Stimulated activated CD4-positive, alpha-beta T cell treated with anti-CD3 and anti-CD28 coated beads, Interleukin-15, amount 100 ng/mL, for 1 hour (primary cell): ENCODE measurements at regions not wholly inside any gene's neighbourhood (a gene's known extent, or its start where the extent isn't known, plus 50 kb on each side); places are given as distances from the start of the nearest gene placed in this dataset.

ENCODE experiments used
- DNase-seq, 2 donors: peaks; one replicate each; pipeline ENCODE4 v3.0.0-alpha.2; 2020; ENCODE audit warnings: low read depth in 1 of 2, low spot score in 1 of 2

DNA sequence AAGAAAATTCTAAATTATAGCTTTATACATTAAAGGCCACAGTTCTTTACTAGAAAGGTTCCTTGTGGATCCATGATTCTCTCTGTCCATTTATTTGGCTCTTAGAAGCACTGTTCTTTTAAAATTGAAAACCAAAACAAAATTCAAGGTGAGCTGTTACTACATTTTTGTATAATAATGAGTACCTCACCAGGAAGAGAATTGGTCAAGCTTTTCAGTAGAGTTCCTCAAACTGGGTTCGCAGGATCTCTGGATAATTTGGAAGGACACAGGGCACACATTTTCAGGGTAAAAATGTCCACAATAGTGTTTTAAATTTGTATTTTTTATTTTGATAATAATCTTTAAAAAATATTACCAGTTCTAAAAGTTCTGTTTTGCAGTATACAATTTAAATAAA is 93.0 kb downstream of the PPP1R3A start:
- DNase-seq: no peak

DNA sequence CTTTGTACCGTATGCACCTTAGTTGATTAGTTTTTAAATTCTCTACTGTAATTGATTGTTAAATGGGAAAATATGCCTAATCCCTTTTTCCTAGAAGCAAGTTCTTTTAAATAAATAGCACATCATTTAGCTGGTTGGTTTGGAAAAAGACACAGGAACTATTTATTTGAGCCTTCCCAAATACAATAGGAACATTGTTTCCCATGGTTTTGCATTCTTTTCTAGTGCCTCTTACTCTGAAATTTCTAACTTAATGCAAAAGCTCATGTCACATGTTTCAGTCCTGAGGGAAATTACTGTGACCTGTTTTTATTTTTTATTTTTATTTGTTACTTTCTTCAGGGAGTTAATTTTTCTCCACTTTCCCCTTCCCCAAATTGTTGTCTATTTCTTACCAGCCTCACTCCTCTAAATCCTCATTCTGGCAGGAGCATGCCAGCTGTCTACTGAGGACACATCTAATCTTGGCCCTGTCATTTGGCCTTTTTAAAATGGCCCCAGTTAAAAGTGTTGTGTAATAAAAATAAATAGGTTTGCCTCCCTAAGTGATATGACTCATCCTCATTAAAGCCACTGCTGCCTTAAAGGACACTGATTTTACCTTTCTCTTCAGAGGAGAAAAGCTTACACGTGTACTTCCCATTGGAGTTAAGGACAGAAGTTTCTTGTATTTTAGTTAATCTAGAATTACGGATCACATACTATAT is 94.5 kb downstream of the PPP1R3A start:
- DNase-seq: no peak

DNA sequence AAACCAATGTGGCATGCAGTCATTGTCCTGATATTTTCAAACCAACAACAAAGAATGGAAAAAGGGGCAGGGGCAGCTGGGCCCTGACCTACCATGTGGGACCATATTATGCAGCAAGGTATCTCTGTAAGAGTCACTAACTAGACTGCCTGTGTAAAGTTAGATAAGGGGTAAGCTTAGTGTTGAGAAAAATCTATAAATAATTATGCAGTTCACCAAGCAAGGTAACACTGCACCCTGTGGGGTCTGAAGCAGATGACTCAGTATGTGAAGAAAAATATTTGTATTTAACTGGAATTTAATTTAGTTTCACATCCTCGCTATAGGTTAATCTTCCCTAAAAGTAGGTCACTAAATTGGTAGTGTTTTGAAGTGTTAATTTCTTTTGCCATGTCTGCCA is 99.3 kb downstream of the PPP1R3A start:
- no peak for DNase-seq

DNA sequence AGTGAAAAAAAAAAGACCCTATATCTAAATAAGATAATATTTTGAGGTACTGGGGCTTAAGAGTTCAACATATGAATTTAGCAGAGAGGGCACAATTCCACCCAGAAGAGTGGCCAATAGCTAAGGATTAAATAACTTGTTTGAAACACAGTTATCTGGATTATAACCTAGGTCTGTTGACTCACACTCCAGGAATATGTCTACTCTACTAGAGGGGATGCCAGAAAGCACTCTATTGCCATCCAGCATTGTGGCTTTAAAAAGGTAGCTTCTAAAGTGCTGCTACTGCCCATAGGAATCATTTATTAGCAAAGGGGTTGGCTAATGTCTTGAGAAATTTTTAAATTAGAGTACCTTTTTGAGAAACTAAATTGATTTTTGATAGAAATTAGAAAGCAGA is 102.2 kb downstream of the PPP1R3A start:
- no peak for DNase-seq

DNA sequence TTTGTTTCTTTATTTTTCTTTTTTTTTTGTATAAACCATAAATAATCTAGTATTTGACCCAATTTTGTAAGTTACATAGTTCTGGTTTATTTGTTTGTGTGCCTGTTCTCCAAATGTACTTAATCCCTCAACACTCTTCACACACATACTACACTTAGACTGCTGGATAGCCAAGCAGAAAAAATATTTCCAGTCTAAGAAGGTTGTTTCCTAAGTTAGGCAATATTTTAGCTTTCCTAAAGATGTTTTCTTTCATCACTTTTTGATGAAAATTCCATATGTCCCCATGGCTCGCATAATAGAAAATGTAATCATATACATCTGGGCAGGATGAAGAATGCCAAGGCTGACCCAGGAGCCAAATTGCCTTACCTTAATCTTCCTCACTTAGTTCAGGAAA is 105.3 kb downstream of the PPP1R3A start:
- no peak for DNase-seq

DNA sequence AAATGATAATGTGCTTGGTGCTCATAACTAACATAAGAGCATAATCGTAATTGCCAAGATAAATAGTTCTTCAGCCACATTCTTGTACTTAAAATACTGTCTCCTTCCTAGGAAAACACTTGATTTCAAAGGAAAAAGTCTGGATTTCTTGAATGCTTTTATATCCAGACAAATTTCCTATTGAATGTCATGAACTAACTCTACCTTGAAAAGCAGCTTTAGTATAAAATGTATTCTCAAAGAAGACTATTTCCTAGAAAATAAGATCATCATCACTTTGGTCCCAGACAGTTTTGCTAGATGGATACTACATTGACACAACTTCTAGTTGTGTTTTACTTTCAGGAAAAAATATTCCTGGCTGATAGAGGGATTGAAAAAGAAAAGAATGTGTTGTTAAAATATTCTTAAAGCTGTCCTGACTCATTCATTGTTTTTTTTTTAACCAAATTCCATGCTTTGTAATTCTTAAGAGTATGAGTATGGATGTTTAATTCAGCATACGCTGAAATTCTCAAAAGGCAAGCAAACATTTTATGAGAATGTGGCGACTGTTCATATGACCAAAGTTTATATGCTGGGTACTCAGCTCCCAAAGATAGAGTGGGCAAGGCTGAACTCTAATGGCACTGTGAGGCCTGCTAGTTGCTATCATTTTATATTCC is 106.1 kb downstream of the PPP1R3A start:
- no peak for DNase-seq

DNA sequence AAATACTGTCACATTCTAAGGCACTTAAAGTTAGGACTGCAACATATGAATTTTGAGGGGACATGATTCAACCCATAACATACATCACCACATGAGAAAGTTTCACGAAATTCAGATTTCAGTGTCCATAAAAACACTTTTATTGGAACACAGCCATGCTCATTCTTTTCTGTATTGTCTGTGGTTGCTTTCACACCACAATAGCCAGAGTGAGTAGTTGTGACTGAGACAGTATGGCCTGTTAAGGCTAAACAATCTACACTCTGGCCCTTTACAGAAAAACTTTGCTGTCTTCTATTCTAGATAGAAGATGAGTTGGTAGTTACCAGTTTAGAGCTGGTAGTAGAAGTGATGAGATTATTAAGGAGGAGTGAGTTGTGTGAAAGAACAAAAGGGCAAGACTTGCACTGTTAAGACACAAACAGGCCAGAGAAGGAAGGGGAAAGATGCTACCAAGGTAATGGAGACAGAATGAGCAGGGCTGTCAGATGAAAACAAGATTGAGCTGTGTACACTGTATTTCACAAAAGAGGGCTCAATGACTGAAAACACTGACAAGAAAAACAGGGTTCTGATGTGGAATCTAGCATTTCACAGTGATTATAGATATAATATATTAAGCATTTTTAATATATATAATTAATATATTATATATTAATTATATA is 108.6 kb downstream of the PPP1R3A start:
- DNase-seq: no peak

DNA sequence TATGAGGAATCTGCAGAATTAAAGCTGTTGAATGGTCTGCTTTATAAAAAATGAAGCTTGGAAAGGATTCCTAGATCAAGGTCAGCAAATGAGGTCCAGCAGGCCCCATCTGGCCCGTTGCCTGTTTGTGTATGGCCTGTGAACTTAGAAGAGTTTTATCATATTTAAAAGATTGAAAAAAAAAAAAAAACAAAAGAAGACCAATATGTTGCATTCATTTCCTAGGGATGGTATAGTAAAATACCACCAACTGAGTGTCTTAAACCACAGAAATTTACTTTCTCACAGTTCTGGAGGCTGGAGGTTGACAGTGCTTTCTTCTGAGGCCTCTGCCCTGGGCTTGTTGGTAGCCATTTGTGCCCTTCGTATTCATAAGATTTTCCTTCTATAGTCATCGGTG is 109.2 kb downstream of the PPP1R3A start:
- DNase-seq: no peak

DNA sequence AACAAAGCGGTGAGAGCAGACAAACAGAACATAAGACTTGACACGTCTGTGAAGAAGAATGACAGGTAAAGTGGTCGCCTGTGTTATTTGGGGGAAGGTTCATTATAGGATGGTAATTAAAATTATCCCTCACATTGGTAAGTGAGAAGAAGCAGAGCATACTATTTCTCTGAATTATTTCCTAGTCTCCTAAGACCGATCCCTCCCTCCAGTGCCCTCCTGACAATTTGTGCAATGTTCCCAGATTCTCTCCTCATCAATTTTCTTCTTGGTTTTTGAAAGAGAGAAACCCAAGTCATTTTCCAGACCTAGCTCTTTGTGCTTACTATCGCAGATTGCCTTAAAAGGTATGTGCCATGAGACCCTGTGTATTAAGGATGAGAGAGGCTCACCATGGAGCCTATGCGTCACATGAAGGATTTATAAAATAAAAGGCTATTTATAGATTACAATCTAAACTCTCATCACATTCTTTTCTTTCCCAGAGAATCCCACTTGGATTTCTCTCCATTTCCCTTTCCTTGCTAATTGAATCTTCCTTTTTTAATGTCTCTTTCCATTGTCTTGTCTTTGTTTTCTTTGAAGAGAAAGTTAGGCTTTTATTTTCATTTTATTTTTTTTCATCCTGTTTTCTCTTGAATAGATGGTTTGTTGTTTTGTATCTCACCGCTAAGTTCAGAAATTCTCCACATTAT is 112.0 kb downstream of the PPP1R3A start:
- no peak for DNase-seq

DNA sequence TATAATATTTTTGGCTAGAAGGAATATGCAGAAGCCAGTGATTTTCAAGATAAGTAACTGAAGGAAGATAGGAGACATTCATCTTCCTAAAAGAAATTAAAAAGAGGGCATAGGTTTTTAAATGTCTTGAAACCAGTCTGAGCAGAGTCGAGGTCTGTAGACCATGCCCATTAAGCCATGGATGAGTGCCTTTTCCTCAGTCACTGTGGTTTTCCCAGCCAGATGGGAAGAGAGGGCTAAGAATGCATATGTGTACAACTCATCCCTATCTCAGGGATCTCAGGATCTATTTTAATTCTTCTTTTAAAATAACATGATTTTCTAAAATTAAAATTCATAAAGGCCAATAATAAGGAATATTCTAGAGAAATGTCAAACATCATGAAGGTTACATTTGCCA is 112.8 kb downstream of the PPP1R3A start:
- DNase-seq: no peak

DNA sequence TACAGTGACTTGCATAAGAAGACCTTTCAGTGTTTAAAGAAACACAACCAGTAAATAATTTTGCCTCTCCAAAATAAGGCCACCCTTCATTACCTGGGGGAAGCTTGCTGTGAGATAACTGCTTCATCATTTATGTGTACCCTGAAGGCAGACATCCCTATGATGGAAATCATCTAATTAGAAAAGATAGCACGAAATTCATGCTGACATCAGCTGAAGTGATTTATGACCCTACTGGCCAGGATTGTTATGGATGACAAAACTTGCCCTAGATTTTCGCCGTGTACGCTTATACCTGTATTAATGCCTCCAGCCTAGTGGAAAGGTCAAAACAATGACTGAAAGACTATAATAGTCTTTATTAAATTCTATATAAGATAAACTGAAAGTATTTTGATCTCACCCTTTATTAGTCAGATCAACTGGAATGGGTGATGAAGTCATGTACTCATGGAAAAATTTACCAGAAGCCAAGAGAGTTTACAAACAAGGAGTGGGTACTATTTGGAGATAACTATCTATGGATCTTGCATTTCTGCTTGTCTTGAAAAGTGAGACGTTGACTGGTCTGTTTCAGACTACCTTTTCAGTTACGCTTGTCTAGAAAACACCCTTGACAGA is 114.2 kb downstream of the PPP1R3A start:
- DNase-seq: no peak

DNA sequence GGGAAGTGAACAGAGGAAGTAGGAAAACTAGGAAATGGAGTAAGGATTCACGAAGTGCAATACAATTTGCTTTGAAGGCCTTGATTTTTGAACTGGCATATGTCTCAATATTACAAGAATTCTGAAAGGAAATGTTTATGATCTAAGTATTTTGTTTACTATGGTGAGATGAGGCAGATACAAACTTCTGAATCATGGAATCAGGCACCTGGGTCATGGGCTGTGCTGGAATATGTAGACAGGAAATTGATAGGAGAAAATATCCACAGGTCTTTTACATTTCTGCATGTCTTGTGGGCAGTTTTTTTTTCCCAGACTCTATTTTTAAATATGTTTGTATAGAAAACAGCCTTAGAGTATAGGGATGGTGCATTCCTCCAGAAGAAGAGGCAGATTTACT is 117.1 kb downstream of the PPP1R3A start:
- DNase-seq: no peak

DNA sequence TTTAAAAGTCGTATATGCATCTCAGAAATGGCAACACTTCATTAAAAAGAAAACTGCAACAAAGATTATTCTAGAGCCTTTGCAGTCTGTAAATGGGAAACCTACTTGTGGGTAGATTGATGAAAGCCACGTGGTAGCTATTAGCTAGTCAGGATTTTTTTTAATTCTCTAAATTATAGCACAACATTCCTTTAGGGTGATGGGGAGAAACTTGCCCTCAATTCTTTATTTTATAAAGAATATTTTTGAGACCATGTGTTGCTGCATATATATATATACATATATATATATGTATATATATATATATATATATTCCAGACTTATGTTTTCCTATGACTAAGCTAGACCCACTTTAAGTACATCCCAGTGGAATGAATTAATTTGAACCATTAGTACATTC is 118.0 kb downstream of the PPP1R3A start:
- no peak for DNase-seq

DNA sequence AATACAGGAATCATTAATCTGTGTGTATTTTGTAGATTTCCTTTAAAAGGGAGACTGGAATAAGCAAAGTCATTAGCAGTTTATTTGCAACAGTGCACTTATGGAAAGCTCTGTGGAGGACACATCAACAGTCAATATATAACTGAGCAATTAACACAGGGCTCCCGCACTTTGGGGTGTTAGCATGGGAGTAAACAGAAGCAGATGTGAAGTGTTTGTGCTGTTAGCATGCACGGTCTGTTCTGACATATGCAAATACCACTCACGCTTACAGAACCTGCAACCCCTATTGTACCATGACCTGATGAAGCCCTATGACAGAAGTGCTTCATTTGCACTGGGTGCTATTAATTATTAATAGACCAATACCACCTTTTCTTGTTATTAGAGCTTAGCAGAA is 118.9 kb downstream of the PPP1R3A start:
- no peak for DNase-seq

DNA sequence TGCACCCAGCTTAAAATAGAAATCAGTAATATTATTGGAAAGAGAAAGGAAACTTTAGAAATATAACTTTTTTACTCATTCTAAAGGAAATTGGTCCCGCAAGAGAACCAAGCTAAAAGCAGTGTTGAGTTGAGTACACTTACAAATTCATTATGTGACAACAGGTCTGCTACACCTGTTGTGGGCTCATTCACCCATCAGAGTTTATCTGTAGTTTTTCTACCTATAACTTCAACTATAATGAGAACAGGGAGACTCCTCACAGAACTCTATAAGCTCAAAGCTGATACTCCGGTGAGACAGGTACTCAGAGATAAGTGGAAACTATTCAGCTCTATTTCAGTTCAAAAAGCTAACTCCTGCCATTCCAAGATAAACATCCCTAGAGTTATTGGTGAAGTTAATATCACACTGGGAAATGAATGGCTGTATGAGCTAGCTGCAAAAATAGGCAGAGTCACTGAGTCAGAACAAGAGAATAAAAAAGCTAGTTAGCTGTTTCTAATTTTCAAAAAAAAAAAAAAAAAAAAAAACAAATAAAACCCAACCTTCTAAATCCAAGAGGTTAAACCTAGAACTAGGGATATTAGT is 121.3 kb downstream of the PPP1R3A start:
- no peak for DNase-seq

DNA sequence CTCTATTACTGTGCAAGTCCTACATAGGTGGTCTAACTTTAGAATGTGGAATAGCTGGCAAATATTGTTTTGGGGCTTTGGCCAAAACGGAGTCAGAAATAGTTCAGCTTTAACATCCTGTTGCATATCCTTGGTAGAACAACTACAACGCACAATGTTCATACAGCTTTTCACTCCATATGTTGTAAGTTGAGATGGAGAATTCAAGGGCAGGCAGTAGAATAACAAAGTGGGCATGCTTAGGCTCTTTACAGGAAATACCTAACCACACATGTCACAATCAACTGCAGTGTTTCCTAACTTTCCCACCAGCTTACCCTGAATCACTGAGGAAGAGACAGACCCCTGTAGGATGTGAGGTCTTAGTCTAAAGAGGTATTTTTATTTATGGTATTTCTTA is 122.3 kb downstream of the PPP1R3A start:
- no peak for DNase-seq

DNA sequence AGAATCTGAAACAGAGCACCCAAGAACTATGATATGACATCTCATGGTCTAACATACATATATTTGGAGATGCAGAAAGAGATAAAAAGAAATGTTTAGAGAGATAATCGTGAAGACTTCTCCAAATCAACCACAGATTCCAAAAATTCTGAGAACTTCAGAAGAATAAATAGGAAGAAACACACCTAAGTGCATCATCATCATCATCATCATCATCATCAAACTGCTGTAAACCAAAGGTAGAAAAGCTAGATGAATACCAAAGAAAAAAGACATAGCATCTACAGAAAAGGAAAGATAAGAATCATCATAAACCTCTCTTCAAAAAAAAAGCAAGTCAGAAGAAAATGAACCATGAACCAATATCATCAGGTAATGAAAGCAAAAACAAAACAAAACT is 124.2 kb downstream of the PPP1R3A start:
- DNase-seq: no peak

DNA sequence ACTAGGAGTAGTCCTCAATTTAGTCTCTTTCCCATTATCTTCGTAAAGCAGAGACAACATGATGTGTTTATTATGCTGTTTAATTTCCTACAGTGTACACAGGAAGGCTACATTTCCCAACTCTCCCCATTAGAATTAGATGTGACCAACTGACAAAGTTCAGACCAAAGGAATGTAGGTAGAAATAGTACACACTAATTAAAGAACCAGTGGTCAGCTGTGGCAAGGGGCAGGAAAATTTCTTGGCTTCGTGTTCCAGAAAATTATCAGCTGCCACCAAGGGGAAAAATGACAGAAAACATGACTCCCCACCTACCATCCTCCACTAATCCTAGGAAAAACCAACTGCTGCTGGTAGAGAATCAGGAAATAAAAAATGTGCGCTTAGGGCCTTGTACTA is 125.6 kb downstream of the PPP1R3A start:
- no peak for DNase-seq

DNA sequence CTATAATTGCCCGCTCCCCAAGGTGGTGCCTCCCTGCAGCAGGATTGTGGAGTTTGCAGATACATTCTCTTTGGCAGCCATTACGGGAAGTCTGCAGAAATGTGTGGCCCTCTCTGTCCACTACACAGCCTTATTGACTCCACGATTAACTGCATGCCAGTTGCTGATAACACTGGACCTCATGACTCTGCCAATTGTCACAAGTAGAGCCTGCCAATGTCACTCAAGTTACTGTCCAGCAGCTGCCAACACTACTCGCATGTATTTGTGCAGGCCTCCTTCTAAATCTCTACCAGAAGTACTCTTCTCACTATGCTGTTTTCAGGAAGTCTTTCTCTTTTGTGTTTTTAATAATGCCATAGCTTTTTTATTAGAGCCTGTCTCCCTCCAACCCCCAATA is 128.8 kb downstream of the PPP1R3A start:
- no peak for DNase-seq

DNA sequence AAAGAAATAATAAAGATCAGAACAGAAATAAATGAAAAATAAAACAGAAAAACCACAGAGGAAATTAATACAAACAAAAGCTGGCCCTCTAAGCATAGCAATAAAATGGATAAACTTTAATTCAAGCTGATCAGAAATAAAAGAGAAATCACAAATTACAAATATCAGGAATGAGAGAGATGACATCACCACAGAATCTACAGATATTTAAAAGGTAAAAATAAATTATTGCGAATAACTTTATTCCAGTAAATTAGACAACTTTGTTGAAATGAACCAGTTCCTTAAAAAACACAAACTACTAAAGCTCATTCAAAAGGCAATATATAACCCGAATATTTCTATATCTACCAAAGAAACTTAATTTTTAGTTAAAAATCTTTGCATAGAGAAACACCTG is 131.7 kb downstream of the PPP1R3A start:
- DNase-seq: no peak

DNA sequence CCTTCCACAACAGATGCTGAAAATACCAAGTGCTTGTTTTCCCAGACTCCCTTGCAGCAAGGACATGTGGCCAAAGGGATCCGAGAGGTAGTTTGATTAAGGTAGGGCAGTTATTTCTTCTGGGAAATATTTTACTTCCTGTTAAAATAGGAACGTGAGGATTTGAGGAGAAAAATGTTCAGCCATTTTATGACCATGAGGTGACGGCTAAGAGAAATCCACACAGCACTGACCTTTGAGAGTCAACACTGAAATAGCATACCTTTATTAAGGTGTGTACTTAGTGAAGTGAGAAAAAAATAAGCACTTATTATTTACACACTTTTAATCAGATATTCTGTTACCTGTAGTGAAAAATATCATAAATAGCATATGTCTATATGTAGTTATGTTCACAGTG is 133.9 kb downstream of the PPP1R3A start:
- no peak for DNase-seq
